Ishikawa (cell line): ENCODE measurements at regions not wholly inside any gene's neighbourhood (a gene's known extent, or its start where the extent isn't known, plus 50 kb on each side); places are given as distances from the start of the nearest gene placed in this dataset.

ENCODE experiments used
- CEBPB ChIP-seq: IDR thresholded peaks from 2 replicates; pipeline ENCODE4 v1.6.1; 2012
- CREB1 ChIP-seq: IDR thresholded peaks from 2 replicates; pipeline ENCODE4 v1.6.1; 2012; ENCODE audit warnings: low read depth
- EGR1 ChIP-seq: IDR thresholded peaks from 2 replicates; pipeline ENCODE4 v1.6.1; 2012
- EP300 ChIP-seq: IDR thresholded peaks from 2 replicates; pipeline ENCODE4 v1.6.1; 2012; ENCODE audit warnings: borderline replicate concordance
- FOXM1 ChIP-seq: IDR thresholded peaks from 2 replicates; pipeline ENCODE4 v1.6.1; 2012; ENCODE audit warnings: low read depth, borderline replicate concordance
- NFIC ChIP-seq: IDR thresholded peaks from 2 replicates; pipeline ENCODE4 v1.6.1; 2012
- RAD21 ChIP-seq: IDR thresholded peaks from 2 replicates; pipeline ENCODE4 v1.6.1; 2012; ENCODE audit warnings: low read depth
- REST ChIP-seq: IDR thresholded peaks from 2 replicates; pipeline ENCODE4 v1.6.1; 2012; ENCODE audit warnings: low read depth, mild to moderate bottlenecking
- TAF1 ChIP-seq: IDR thresholded peaks from 2 replicates; pipeline ENCODE4 v1.6.1; 2012; ENCODE audit warnings: low read depth, mild to moderate bottlenecking
- TCF12 ChIP-seq: IDR thresholded peaks from 2 replicates; pipeline ENCODE4 v1.6.1; 2012; ENCODE audit warnings: low read depth
- TEAD4 ChIP-seq: IDR thresholded peaks from 2 replicates; pipeline ENCODE4 v1.6.1; 2012
- USF1 ChIP-seq: IDR thresholded peaks from 2 replicates; pipeline ENCODE4 v1.6.1; 2012
- YY1 ChIP-seq: IDR thresholded peaks from 2 replicates; pipeline ENCODE4 v1.6.1; 2012; ENCODE audit warnings: low read depth
- ZBTB7A ChIP-seq: IDR thresholded peaks from 2 replicates; pipeline ENCODE4 v1.6.1; 2012; ENCODE audit warnings: low read depth

- TF ChIP-seq CEBPB = no peak
- no peak for TF ChIP-seq TAF1
- no peak for TF ChIP-seq RAD21
- no peak for TF ChIP-seq USF1
- no peak for TF ChIP-seq TEAD4
- TF ChIP-seq NFIC = no peak
- no peak for TF ChIP-seq EGR1
- no peak for TF ChIP-seq REST
- TF ChIP-seq CREB1 = no peak
- TF ChIP-seq EP300 = no peak
- TF ChIP-seq TCF12 = no peak
- no peak for TF ChIP-seq FOXM1
- TF ChIP-seq ZBTB7A = no peak
- TF ChIP-seq YY1 = no peak
Measured at GRCh38 chr15:93469994-93470393, 381.0 kb upstream of the RGMA start.
